GM19463 (cell line): ENCODE measurements at regions not wholly inside any gene's neighbourhood (a gene's known extent, or its start where the extent isn't known, plus 50 kb on each side); places are given as distances from the start of the nearest gene placed in this dataset.
"Not testable (repeated sequence)": the region's sequence is repeated elsewhere in the genome, so short reads cannot be mapped to it uniquely, and the experiment has no call there.

Experiments used
- ATAC-seq: cut with Tn5 transposase; IDR thresholded peaks from one replicate; pipeline ENCODE4 v1.9.1; 2021; ENCODE audit warnings: mild to moderate bottlenecking, moderate library complexity; ENCODE audit not compliant: unreplicated experiment

DNA sequence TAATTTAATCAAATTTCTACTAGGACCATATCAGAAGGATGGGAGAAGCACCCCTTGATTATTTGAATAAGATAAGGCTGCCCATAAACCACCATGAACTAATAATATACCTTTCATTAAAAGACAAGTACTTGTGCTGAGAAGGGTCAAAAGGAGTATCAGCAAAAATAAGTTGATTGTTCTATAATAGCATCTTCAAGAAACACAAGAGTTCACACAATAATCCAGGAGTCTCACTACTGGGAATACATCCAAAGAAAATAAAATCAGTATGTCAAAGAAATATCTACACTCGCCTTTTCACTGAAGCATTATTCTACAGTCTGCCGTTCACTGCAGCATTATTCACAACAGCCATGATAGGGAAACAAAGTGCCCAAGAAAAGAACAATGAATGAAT lies 1310.1 kb upstream of the PCDH9 start:
- ATAC-seq: no peak

DNA sequence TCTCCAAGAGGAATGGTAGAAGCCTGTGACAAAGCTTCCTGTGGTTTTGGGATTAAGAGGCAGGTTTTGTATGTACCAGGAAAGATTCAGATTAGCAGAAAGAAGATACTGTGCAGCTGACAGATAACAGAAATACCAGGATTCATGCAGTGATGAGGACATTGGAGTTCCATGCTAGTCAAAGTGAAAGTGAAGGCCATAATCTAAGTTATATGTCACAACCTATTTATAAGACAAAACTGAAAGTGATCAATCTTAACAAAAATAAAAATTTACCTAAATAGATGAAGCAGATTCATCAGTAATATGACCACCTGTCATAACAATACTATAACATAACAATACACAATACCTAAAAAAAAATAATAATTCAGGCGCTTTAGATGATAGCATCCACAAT lies 1305.2 kb upstream of the PCDH9 start:
- peak; percentile 85 for ATAC-seq

DNA sequence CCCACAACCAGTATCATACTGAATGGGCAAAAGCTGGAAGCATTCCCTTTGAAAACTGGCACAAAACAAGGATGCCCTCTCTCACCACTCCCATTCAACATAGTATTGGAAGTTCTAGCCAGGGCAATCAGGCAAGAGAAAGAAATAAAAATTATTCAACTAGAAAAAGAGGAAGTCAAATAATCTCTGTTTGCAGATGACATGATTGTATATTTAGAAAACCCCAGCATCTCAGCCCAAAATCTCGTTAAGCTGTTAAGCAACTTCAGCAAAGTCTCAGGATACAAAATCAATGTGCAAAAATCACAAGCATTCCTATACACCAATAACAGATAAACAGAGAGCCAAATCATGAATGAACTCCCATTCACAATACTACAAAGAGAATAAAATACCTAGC lies 1297.0 kb upstream of the PCDH9 start:
- ATAC-seq: not testable (repeated sequence)

DNA sequence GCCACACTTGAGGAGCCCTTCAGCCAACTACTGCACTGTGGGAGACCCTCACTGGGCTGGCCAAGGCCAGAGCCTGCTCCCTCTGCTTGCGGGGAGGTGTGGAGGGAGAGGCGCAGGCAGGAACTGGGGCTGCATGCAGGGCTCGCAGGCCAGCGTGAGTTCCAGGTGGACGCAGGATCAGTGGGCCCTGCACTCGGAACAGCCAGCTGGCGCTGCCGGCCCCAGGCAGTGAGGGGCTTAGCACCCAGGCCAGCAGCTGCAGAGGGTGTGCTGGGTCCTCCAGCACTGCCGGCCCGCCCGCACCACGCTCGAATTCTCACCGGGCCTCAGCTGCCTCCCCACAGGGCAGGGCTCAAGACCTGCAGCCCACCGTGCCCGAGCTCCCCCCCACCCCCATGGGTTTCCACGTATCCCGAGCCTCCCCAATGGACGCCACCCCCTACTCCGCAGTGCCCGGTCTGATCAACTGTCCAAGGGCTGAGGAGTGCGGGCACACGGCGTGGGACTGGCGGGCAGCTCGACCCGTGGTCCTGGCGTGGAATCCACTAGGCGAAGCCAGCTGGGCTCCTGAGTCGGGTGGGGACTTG lies 1293.8 kb upstream of the PCDH9 start:
- ATAC-seq: no peak

DNA sequence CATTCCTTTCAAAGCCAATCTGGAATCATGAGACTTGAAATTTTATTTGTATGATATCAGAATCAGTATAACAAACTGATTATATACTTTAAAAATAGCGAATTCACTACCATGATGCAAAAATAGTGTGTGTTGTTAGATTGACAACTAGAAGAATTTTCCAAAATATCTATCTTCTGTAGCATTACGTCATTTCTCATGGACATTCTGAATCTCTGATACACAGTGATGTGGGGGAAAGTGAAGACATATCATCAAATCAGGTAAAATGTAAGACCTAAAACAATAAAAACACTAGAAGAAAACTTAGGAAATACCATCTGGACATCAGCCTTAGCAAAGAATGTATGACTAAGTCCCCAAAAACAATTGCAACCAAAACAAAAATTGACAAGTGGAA lies 1292.0 kb upstream of the PCDH9 start:
- ATAC-seq: no peak

DNA sequence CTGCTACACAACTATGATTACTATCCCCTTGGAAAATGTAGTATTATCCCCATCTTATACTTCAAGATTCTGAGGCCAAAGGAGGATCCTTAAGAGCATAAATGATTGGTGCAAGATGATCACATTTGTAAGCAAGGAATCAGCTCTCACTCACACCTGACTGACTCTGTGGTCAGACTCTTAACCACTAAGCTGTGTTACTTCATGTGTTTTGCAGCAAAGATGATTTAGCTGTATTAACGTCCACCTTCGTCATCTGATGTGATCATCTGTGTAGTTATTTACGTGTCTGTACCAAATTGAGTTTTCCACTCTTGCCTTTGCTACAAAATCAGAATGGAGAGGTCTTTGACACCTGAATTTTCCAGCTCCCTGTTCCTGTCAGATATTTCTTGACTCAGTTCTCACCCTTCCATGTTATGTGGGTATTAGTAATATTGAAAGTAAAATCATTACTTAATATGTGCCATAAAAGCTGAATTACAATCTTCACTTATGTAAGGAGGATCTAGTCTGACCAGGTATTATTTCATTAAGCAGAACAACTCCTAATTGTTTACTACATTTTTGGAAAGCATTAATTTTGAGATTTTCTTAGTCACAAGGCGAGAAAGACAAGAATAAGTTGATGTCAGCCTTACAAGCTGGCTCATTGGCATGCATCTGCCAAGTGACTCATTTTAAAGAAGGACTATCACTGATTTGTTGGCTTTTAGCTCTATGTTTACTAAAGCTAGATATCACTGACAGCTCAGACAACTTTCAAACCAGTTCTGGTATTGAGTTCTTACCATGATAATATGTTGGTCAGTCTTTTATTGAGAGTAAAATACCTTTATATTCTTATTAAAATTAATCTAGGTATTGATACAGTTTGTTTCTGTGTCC lies 1279.8 kb upstream of the PCDH9 start:
- ATAC-seq: peak; percentile 76

DNA sequence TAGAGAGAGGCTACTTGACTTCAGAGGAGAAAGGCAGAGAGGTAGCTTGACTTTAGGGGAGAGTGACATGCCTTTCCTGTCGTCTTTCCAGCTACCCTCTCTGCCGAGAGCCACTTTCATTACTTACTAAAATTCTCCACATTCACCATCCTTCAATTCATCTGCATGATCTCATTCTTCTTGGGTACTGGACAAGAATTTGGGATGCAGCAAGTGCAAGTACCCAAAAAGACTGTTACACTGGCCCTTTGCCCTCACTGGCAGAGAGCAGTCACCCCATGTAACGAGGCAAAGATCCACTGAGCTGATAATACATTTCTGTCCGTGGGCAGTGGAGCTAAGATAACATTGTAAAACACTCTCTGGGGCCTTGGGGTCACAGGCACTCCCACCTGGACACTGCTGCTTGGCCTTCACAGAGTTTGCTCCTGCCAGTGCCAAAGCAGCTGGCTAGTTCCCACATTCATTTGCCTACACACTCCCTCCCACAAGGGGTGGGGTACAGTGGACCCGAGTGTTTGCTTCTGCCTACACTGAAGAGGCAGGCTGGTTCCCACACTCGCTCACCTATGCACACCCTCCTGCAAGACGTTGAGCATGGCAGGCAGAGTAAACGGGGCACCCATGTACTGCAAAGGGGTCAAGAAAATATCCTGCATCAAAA lies 1276.9 kb upstream of the PCDH9 start:
- no peak for ATAC-seq

DNA sequence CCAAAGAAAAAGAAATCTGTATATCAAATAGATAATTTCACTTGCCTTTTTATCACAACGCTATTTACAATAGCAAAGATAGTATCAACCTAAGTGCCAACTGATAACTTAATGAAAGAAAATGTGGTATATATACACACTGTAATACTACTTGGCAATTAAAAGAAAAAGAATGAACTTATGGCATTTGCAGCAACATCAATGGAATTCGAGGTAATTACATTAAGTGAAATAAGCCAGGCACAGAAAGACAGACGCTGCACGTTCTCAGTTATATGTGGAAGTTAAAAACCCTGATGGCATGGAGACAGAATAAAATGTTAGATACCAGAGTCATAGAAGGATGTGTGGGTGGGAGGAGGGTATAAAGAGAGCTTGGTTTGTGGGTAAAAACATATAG lies 1260.5 kb upstream of the PCDH9 start:
- no peak for ATAC-seq

DNA sequence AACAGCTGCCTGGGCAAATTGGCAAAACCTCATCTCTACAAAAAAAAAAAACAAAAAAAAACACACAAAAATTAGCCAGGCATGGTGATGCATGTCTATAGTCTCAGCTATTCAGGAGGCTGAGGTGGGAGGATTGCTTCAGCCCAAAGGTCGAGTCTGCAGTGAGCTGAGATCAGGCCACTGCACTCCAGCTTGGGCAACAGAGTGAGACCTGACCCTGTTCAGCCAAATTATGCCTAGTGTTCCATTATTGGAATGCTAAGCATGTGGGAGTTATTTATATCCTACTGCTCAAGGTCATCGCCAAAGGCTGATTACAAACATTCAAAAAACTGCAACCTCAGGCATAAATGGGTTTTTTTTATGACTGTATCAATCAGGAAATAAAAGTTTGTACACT lies 1251.0 kb upstream of the PCDH9 start:
- no peak for ATAC-seq

DNA sequence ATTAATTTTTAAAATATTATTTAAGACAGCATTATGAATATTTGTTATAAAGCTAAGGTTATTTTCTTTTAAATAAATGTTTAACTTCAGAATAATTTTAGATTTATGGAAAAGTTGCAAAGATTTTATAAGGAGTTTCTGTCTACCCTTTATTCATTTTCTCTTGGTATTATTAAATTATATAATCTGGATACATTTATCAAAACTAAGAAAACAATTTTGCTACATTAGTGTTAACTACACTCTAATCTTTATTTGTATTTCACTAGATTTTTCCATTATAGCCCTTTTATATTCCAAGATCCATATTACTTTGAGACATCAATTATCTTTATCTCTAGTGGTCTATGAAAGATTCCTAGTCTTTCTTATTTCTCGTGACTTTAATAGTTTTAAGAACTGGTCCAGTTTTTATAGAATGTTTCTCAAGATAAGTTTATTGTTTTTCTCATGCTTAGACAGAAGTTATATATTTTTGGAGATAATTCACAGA lies 1243.7 kb upstream of the PCDH9 start:
- no peak for ATAC-seq

DNA sequence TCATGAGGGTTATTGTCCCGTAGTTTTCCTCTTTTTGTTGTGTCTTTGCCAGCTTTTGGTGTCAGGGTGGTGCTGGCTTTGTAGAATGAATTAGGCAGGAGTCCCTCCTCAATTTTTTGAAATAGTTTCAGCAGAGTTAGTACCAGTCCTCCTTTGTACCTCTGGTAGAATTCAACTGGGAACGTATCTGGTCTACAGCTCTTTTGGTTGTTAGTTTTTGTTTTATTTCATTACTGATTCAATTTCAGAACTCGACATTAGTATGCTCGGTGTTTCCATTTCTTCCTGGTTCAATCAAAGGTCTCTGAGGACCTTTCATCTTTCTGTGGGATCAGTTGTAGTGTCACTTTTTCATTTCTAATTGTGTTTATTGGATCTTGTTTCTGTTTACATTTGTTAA lies 1237.0 kb upstream of the PCDH9 start:
- no peak for ATAC-seq

DNA sequence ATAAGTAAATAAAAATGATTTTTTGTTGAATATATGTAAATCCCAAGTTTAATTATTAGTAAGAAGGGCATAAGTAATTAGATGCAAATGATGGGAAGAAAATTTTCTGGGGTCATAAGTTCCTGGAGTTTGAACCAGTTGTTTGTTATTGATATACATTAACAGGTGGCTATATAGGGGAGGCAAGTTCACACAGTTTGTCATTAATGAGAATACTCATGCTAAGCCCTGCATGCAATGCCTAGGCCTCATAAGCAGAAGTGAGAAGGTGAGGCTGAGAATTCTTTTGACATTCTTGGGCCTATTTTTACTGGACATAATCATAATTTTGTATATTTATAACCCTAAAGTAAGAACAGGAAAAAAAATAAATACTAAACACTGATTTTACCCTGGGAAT lies 1210.7 kb upstream of the PCDH9 start:
- ATAC-seq: peak; percentile 67

DNA sequence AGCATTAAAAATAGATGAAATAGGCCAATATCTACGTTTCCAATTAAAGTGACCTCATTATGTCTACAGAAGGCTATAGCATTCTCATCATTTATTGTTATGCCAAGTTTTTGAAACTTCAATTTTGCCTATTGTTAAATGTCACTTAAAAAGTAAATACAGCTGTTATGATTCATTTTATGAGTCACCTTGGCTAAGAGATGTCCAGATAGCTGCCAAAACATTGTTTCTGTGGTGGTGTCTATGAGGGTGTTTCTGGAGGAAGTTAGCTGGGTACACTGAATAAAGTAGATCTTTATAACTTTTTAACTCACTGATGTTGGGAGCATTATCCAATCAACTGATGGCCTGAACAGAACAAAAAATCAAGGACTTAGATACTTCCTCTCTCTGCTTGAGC lies 1209.7 kb upstream of the PCDH9 start:
- ATAC-seq: peak; percentile 71

DNA sequence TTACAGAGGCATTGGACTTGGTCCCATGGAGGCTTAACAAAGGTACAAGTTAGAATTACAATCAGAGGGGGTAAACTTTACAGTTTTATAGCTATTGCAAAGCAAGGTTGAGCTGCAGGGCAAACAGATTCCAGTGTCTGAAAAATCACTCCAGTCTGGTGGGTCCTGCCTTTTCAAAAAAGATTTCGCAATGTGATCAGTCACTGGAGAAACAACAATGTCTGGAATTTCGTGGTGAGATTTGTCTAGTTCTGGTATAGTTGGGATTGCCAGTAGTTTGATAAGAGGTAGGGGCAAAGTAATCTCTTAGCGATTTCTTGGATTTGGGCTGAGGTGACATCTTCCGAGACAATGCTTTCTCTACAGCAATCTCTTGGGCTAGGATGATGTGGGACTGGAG lies 1198.2 kb upstream of the PCDH9 start:
- ATAC-seq: no peak

DNA sequence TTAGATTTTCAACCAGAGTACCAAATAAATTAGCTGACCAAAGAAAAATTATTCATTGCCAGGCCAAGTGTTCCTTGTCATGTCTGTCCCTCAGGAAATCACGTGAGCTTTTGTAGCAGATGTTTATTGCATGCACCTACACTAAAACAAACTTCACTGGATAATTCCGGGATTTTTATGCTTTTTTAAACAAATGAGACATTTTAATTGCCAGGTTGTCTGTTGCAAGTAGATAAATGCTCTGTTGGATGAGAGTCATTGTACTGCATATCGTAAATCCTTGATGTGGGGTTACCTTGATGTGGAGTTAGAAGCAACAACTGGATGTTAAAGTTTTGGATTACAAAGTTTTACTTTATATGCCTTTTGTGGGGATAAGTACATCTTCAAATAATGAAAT lies 1187.7 kb upstream of the PCDH9 start:
- ATAC-seq: no peak

DNA sequence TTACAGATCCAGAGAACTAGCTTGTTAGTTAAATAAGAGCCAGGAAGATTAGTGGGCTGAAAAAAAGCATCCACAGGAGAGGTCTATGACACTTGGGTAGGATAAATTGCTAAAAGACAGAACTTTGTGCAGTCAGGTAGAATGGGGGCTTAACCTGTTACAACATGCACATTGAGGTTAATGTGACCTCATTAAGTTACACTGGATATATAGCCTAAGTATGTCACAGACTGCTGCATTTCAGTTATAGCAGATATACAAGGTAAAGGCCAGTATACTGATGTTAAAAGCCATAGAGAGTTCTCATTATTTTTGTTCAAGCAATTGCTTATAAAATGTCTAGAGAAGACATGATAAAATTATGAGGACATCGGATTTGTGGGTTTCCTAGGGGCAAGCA lies 1179.9 kb upstream of the PCDH9 start:
- no peak for ATAC-seq

DNA sequence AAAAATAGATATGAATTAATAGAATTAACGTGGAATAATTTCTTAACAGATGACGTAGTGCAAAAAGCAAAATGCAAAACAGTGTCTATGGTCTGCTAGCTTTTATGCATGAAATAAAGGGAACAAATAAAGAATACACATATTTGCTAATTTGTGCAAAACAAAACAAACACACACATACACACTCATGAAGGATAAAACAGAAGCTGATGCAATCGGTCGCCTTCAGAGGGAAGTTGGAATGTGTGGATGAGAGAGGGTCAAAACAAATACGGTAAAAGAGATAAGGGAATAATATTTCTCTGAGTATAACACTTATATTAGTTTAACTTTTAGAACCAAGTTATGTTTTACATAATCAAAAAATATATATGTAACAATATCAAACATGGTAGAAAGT lies 1160.9 kb upstream of the PCDH9 start:
- ATAC-seq: no peak

DNA sequence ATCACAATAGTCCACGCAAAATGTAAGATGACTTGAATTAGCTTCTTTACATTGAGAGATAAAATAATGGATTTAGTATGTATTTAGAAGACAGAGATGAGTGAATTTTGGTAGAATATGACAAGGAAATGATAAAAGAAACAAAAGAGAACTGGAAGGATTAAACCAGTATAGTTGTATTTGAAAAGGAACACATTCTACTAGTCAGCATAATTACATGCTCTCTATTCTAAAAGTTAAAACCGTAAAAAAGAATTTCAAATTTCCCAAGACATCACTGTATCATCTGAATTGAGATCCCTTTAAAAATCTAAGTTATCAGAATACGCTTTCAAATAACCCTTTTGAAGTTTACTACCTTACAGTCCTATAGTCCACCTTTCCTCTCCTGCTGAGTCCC lies 1156.7 kb upstream of the PCDH9 start:
- no peak for ATAC-seq

DNA sequence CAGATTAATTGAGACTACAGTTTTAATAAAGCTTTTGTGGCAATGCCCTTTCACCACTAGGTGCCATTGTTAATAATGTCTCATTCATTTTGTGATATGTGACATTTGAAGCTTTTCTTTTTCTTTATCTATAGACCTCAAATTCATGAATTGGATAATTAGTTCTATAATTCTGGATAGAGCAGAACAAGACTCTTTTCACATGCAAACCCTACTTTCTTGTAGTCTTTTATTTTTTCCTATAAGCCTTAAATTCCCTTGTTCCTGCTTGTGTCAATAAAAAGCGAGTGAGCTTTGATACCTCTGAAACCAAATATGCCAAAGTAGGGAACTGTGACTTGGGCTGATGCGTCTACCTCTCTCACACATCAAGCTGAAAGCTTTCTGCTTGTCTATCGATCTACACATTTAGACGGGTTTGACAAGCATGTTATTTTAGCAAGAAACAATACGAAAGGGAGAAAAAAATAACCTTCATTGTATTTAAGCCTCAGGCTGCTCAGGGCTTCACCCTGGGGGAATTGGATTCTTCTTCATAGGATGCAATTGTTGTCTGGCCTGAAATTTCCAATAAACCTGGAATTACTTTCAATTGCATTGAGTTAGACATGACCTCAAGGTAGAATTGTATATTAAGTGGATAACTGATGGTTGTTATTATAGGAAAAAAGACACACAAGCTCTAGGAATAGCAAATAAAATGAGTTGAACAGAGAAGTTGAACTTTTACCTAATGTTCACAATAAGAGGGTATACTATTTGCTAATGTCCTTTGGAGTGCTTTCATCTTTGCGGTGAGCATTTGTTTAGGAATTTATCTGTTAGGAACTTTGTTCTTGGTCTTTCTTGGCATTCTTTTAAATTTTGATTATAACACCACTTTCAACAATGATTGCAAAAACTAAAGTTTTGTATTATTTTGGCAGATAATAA lies 1150.2 kb upstream of the PCDH9 start:
- ATAC-seq: no peak

DNA sequence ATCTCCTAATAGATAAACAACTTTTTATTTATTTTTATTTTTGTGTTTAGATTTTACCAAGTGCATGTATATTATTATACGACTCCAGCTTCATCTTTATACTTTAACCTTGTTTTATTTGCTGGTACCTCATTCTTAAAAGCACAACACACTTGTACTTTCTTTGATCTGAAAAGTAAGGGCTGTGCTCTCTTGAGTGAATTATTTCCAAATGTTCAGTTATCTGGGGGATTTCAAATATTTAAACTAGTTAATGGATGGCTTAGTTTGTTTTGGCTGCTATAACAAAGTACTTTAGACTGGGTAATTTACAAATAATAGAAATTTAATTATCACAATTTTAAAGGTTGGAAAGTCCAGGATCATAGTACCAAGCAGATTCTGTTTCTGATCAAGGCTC lies 1148.2 kb upstream of the PCDH9 start:
- ATAC-seq: no peak

DNA sequence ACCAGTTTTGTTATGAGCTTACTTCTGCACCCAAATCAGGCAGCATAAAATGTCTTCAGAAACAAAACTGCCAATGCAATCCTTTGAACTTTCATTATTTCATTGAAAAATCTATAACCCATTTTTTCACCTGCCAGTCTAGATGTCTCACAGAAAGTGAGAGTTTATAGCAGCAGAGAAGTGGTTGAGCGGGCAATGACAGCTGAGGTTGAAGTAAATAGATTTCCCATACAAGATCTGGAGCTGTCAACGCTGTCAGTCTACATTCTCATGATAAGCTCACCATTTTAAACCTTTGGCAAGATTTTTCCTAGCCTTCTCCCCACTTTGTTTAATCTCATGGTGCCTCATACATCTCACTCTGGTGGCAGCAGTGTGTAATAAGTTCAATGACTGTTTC lies 1144.9 kb upstream of the PCDH9 start:
- ATAC-seq: no peak
